ENCODE measurements at regions not wholly inside any gene's neighbourhood (a gene's known extent, or its start where the extent isn't known, plus 50 kb on each side); places are given as distances from the start of the nearest gene placed in this dataset.

GRCh38 chr1:79207331-79207730 lies 200.8 kb upstream of the ADGRL4 start:
- TF ChIP-seq PHB2 (IDR thresholded peaks at IDR 0.05; ENCODE audit: partially characterized antibody) (no peak), CENPX (CRISPR knock-in tag; IDR thresholded peaks at IDR 0.05) (no peak), RXRA (CRISPR knock-in tag; IDR thresholded peaks at IDR 0.05) (no peak), MTF2 (CRISPR knock-in tag; IDR thresholded peaks at IDR 0.05; ENCODE audit: borderline replicate concordance) (no peak), SMC3 (IDR thresholded peaks at IDR 0.05; ENCODE audit: low read length) (no peak), CTCF (CRISPR knock-in tag; IDR thresholded peaks at IDR 0.05) (no peak), GABPB1 (CRISPR knock-in tag; IDR thresholded peaks at IDR 0.05) (no peak), FOSL1 (CRISPR knock-in tag; IDR thresholded peaks at IDR 0.05; ENCODE audit: borderline replicate concordance) (no peak), ZNF317 (CRISPR knock-in tag; IDR thresholded peaks at IDR 0.05) (no peak)

Measured in HepG2 (cell line).